ENCODE measurements at regions not wholly inside any gene's neighbourhood (a gene's known extent, or its start where the extent isn't known, plus 50 kb on each side); places are given as distances from the start of the nearest gene placed in this dataset.

GRCh38 chr1:93776728-93777127 is 95.1 kb upstream of the BCAR3 start:
- no peak for TF ChIP-seq REST (IDR thresholded peaks at IDR 0.05; ENCODE audit: insufficient replicate concordance, low read depth)
- no peak for TF ChIP-seq CTCF (IDR thresholded peaks at IDR 0.05; ENCODE audit: insufficient read depth, low read length)
- TF ChIP-seq POLR2AphosphoS5 (IDR thresholded peaks at IDR 0.05; ENCODE audit: low read depth), result no peak
- no peak for TF ChIP-seq GABPA (IDR thresholded peaks at IDR 0.05; ENCODE audit: low read depth)
